Mesenchymal stem cell (in vitro differentiated cells and primary cell): ENCODE measurements at regions not wholly inside any gene's neighbourhood (a gene's known extent, or its start where the extent isn't known, plus 50 kb on each side); places are given as distances from the start of the nearest gene placed in this dataset.

Experiments
- DNase-seq: peaks from one replicate; pipeline ENCODE4 v3.0.0-alpha.2; 2013
- H2AFZ ChIP-seq: one replicate; pipeline ENCODE4 v1.6.1; 2013; ENCODE audit warnings: low read depth, mild to moderate bottlenecking, control low read depth, inconsistent platforms, low read length, moderate library complexity
- H2AK5ac ChIP-seq: 2 replicates; pipeline ENCODE4 v1.6.1; 2013; ENCODE audit warnings: low read length, moderate library complexity, mild to moderate bottlenecking, inconsistent platforms; ENCODE audit not compliant: severe bottlenecking
- H2BK120ac ChIP-seq: one replicate; pipeline ENCODE4 v1.6.1; 2013; ENCODE audit warnings: low read depth, mild to moderate bottlenecking, inconsistent platforms, low read length, moderate library complexity
- H2BK12ac ChIP-seq, 2 experiments: one replicate each; pipeline ENCODE4 v1.6.1; 2013; ENCODE audit warnings: inconsistent platforms in 2 of 2, low read length in 2 of 2, mild to moderate bottlenecking in 2 of 2, moderate library complexity in 2 of 2, control low read depth in 1 of 2
- H2BK15ac ChIP-seq: one replicate; pipeline ENCODE4 v1.6.1; 2013; ENCODE audit warnings: mild to moderate bottlenecking, low read depth, inconsistent platforms; ENCODE audit not compliant: poor library complexity, severe bottlenecking
- H2BK5ac ChIP-seq: 2 replicates; pipeline ENCODE4 v1.6.1; 2013; ENCODE audit warnings: low read depth, mild to moderate bottlenecking, low read length, control low read depth, inconsistent platforms; ENCODE audit not compliant: poor library complexity, severe bottlenecking
- H3K14ac ChIP-seq, 2 experiments: one replicate each; pipeline ENCODE4 v1.6.1; 2013; ENCODE audit warnings: inconsistent platforms in 2 of 2, low read length in 2 of 2, control low read depth in 1 of 2, mild to moderate bottlenecking in 1 of 2, moderate library complexity in 1 of 2
- H3K18ac ChIP-seq, 2 experiments: one replicate each; pipeline ENCODE4 v1.6.1; 2013; ENCODE audit warnings: inconsistent platforms in 2 of 2, low read length in 2 of 2, control low read depth in 1 of 2, low read depth in 1 of 2, mild to moderate bottlenecking in 1 of 2
- H3K23ac ChIP-seq, 2 experiments: one replicate each; pipeline ENCODE4 v1.6.1; 2013; ENCODE audit warnings: inconsistent platforms in 2 of 2, low read length in 2 of 2, mild to moderate bottlenecking in 2 of 2, moderate library complexity in 2 of 2, control low read depth in 1 of 2
- H3K27ac ChIP-seq: 2 replicates; pipeline ENCODE4 v1.5.1; 2013; ENCODE audit warnings: mild to moderate bottlenecking, moderate library complexity, low read length, control low read depth, inconsistent platforms; ENCODE audit not compliant: poor library complexity, severe bottlenecking
- H3K27me3 ChIP-seq, 2 experiments: 2 replicates each; pipeline versions ENCODE4 v1.6.1 to v1.7.0; 2013; ENCODE audit warnings: low read length in 2 of 2, mild to moderate bottlenecking in 2 of 2, moderate library complexity in 2 of 2, control low read depth in 1 of 2, inconsistent platforms in 1 of 2; ENCODE audit not compliant: control insufficient read depth in 1 of 2, insufficient read depth in 1 of 2
- H3K36me3 ChIP-seq, 2 experiments: 2 replicates each; pipeline versions ENCODE4 v1.6.1 to v1.7.0; 2013; ENCODE audit warnings: low read length in 2 of 2, control low read depth in 1 of 2, inconsistent platforms in 1 of 2, low read depth in 1 of 2, mild to moderate bottlenecking in 1 of 2; ENCODE audit not compliant: insufficient read depth in 2 of 2, control insufficient read depth in 1 of 2
- H3K4ac ChIP-seq, 2 experiments: one replicate each; pipeline ENCODE4 v1.6.1; 2013; ENCODE audit warnings: inconsistent platforms in 2 of 2, low read length in 2 of 2, mild to moderate bottlenecking in 2 of 2, moderate library complexity in 2 of 2, control low read depth in 1 of 2, low read depth in 1 of 2
- H3K4me1 ChIP-seq: 2 replicates; pipeline ENCODE4 v1.6.1; 2013; ENCODE audit warnings: low read depth, low read length, control low read depth; ENCODE audit not compliant: control insufficient read depth, insufficient read depth
- H3K4me2 ChIP-seq: 2 replicates; pipeline ENCODE4 v1.6.1; 2013; ENCODE audit warnings: low read length, mild to moderate bottlenecking, inconsistent platforms; ENCODE audit not compliant: poor library complexity, severe bottlenecking
- H3K4me3 ChIP-seq, 2 experiments: 2 replicates each; pipeline versions ENCODE4 v1.5.1 to v1.7.0; 2013; ENCODE audit warnings: low read length in 2 of 2, mild to moderate bottlenecking in 2 of 2, control low read depth in 1 of 2, low read depth in 1 of 2; ENCODE audit not compliant: insufficient read depth in 1 of 2
- H3K79me1 ChIP-seq: replicated peaks from 2 replicates; pipeline ENCODE4 v1.6.1; 2013; ENCODE audit warnings: mild to moderate bottlenecking, control low read depth, low read length, inconsistent platforms; ENCODE audit not compliant: poor library complexity, severe bottlenecking
- H3K9ac ChIP-seq: 2 replicates; pipeline ENCODE4 v1.7.0; 2013; ENCODE audit warnings: mild to moderate bottlenecking, low read length, moderate library complexity
- H3K9me3 ChIP-seq: 2 replicates; pipeline ENCODE4 v1.7.0; 2013; ENCODE audit warnings: mild to moderate bottlenecking, low read length; ENCODE audit not compliant: control insufficient read depth
- H4K8ac ChIP-seq: one replicate; pipeline ENCODE4 v1.6.1; 2013; ENCODE audit warnings: inconsistent platforms, mild to moderate bottlenecking, low read length, moderate library complexity
- H4K91ac ChIP-seq: one replicate; pipeline ENCODE4 v1.6.1; 2013; ENCODE audit warnings: mild to moderate bottlenecking, low read length, inconsistent platforms
- WGBS: methylation state at CpG from one replicate; pipeline ENCODE4 v1.1.7; 2013; ENCODE audit warnings: mixed read lengths; 5-methylcytosine and 5-hydroxymethylcytosine counted together

- Histone ChIP-seq H2BK12ac (no peak overlapping the region), H4K8ac (no peak overlapping the region), H3K9ac (no peak overlapping the region), H4K91ac (no peak overlapping the region), H3K4ac (no peak overlapping the region), H3K79me1 (no peaks in the 10 kb centered on the region), H2BK15ac (no peak overlapping the region), H2BK120ac (no peak overlapping the region), H3K9me3 (peaks cover 12% of the 10 kb centered on the region), H2BK5ac (no peak overlapping the region), H3K36me3 (no peaks in the 10 kb centered on the region), H3K18ac (no peak overlapping the region), H3K4me1 (no peaks in the 10 kb centered on the region), H3K14ac (no peak overlapping the region), H2AFZ (no peak overlapping the region), H3K4me3 (no peak overlapping the region), H3K27me3 (no peaks in the 10 kb centered on the region), H2AK5ac (no peak overlapping the region), H3K4me2 (no peak overlapping the region), H3K23ac (no peak overlapping the region), H3K27ac (no peak overlapping the region)
- WGBS: no CpG with 5 or more reads among the region's 1 CpG
- DNase-seq: no peak
Measured at GRCh38 chr3:103511891-103512290, 1077.1 kb downstream of the ZPLD1 start.

DNA sequence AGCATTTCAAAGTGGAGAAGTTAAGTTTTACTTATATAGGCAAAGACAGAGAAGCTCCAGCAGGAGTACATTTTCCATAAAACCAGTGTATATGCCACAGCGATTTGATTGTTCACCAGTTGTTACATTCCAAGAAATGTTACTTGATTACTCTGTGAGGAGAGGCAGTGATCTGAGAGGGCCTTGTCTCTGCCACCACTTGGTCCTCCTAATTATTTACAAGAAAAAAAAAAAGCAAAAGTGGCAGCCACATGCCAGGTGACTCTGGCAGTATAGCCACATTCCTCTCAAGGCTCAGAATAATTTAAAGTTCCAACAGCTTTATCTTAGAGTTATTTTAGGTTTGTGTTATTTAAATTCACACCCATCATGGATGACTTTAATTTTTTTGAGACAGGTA is 1077.8 kb downstream of the ZPLD1 start:
- Histone ChIP-seq H3K14ac (no peak overlapping the region), H3K27ac (no peak overlapping the region), H3K4me2 (no peak overlapping the region), H3K27me3 (no peaks in the 10 kb centered on the region), H3K9ac (no peak overlapping the region), H3K9me3 (peaks cover 16% of the 10 kb centered on the region), H3K36me3 (no peaks in the 10 kb centered on the region), H3K4ac (no peak overlapping the region), H3K4me3 (no peak overlapping the region), H2BK15ac (no peak overlapping the region), H2BK12ac (no peak overlapping the region), H2BK120ac (no peak overlapping the region), H2AFZ (no peak overlapping the region), H2BK5ac (no peak overlapping the region), H3K23ac (no peak overlapping the region), H3K18ac (no peak overlapping the region), H3K79me1 (no peaks in the 10 kb centered on the region), H3K4me1 (no peaks in the 10 kb centered on the region), H4K8ac (no peak overlapping the region), H2AK5ac (no peak overlapping the region), H4K91ac (no peak overlapping the region)
- DNase-seq: no peak
- WGBS: 86% methylated on average over 1 of the region's 1 CpG

DNA sequence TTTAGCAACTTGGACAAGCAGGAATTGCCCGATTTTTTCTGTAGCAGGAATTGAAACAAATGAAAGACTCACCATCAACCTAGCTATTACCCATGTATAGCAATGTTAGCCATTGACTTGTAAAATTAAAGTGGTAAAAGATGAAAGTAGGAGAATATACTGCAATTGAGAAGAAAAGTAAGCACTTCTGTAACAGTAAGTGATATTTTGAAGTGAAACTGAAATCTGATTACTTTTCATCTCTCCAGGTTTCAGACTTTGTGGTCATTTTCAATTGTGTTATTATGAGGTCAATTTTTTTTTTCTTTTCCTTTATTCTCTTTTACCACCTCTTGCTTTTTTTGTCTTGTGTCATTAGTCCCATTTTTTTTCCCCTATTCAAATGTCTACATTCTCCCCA is 1078.2 kb downstream of the ZPLD1 start:
- Histone ChIP-seq H3K27me3 (no peaks in the 10 kb centered on the region), H3K9me3 (peaks cover 20% of the 10 kb centered on the region), H3K36me3 (no peaks in the 10 kb centered on the region), H3K14ac (no peak overlapping the region), H3K27ac (no peak overlapping the region), H3K79me1 (no peaks in the 10 kb centered on the region), H3K18ac (no peak overlapping the region), H3K9ac (no peak overlapping the region), H4K8ac (no peak overlapping the region), H2BK15ac (no peak overlapping the region), H2BK5ac (no peak overlapping the region), H2AK5ac (no peak overlapping the region), H2AFZ (no peak overlapping the region), H3K4me3 (no peak overlapping the region), H3K4ac (no peak overlapping the region), H2BK12ac (no peak overlapping the region), H3K4me1 (no peaks in the 10 kb centered on the region), H2BK120ac (no peak overlapping the region), H3K23ac (no peak overlapping the region), H3K4me2 (no peak overlapping the region), H4K91ac (no peak overlapping the region)
- DNase-seq: no peak
- whole genome bisulfite sequencing: no CpG with 5 or more reads among the region's 1 CpG

DNA sequence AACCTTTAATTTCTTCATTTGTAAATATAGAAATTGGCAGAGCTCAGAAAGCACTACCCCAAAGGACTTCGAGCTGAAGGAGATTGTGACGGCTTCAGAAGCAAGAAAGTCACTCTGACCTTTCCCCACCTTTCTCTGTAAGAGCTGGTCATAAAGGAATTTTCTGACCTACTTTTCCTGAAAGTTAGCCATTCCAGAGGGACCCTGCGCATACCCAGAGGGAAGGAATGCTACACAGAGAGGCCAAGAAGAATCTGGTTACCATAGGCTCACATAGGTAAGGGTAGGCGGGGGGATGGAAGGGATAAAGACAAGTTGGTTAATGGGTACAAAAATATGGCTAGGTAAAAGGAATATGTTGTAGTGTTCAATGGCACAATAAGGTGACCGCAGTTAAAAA is 1080.3 kb downstream of the ZPLD1 start:
- H3K4ac ChIP-seq: no peak overlapping the region
- H3K36me3 ChIP-seq: no peaks in the 10 kb centered on the region
- no peak overlapping the region for H4K8ac ChIP-seq
- H3K79me1 ChIP-seq: no peaks in the 10 kb centered on the region
- no peak overlapping the region for H3K18ac ChIP-seq
- no peaks in the 10 kb centered on the region for H3K27me3 ChIP-seq
- H2AFZ ChIP-seq: no peak overlapping the region
- no peak overlapping the region for H2BK5ac ChIP-seq
- no peak overlapping the region for H2BK120ac ChIP-seq
- H4K91ac ChIP-seq: no peak overlapping the region
- H3K27ac ChIP-seq: no peak overlapping the region
- H3K23ac ChIP-seq: no peak overlapping the region
- no peak overlapping the region for H2BK15ac ChIP-seq
- H3K14ac ChIP-seq: no peak overlapping the region
- H3K9ac ChIP-seq: no peak overlapping the region
- H2AK5ac ChIP-seq: no peak overlapping the region
- H3K4me1 ChIP-seq: no peaks in the 10 kb centered on the region
- H3K4me2 ChIP-seq: no peak overlapping the region
- H2BK12ac ChIP-seq: no peak overlapping the region
- no peak for DNase-seq
- peaks cover 27% of the 10 kb centered on the region for H3K9me3 ChIP-seq
- H3K4me3 ChIP-seq: no peak overlapping the region
- WGBS: 89% methylated on average over 4 of the region's 5 CpGs
